ENCODE measurements at regions not wholly inside any gene's neighbourhood (a gene's known extent, or its start where the extent isn't known, plus 50 kb on each side); places are given as distances from the start of the nearest gene placed in this dataset.
A peak's percentile ranks its signal among the peaks of the same experiment; 100 is the strongest.

DNA sequence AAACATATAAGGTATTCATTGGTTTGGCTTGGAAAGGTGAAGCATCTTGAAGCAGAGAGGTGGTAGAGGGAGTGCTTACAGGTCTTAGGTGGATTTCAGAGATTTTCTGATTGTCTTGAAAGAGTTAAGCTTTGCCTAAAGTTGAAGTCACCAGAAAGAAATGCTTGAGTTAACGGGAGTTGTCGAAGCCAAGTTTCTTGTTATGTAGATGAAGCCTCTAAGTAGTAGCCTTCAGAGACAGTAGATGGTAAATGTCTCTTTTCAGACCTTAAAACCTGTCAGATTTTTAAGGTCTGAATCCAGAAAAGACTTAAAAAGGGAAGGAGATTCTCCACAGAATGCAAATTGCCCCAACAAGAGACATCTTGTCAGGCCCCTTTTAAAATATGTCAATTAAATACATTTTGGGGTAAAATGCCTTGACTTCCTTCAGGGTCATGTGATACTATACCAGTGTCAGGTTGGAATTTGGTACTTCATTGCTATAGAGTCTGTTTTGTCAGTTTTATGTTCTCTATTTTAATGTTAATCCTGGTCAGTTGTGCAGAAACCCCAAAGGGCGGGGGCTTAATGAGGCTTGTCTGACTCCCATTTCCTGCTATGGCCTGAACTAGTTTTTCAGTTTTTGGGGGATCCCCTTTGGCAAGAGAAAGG is 81.0 kb downstream of the PCDH18 start:
- H3K27ac ChIP-seq (ENCODE audit: insufficient read depth, low read length): no peak overlapping the region
- H3K9ac ChIP-seq (ENCODE audit: insufficient read depth, low read length): no peak overlapping the region
- no peaks in the 10 kb centered on the region for H3K27me3 ChIP-seq (ENCODE audit: control insufficient read depth, insufficient read depth, low read length)
- H4K20me1 ChIP-seq (ENCODE audit: control insufficient read depth, extremely low read depth, insufficient read depth, low read length): no peaks in the 10 kb centered on the region
- no peaks in the 10 kb centered on the region for H3K4me1 ChIP-seq (ENCODE audit: control insufficient read depth, extremely low read depth, insufficient read depth, low read length)
- no peaks in the 10 kb centered on the region for H3K9me3 ChIP-seq (ENCODE audit: control insufficient read depth, insufficient read depth, low read depth, low read length)
- TF ChIP-seq, protein P1, sequence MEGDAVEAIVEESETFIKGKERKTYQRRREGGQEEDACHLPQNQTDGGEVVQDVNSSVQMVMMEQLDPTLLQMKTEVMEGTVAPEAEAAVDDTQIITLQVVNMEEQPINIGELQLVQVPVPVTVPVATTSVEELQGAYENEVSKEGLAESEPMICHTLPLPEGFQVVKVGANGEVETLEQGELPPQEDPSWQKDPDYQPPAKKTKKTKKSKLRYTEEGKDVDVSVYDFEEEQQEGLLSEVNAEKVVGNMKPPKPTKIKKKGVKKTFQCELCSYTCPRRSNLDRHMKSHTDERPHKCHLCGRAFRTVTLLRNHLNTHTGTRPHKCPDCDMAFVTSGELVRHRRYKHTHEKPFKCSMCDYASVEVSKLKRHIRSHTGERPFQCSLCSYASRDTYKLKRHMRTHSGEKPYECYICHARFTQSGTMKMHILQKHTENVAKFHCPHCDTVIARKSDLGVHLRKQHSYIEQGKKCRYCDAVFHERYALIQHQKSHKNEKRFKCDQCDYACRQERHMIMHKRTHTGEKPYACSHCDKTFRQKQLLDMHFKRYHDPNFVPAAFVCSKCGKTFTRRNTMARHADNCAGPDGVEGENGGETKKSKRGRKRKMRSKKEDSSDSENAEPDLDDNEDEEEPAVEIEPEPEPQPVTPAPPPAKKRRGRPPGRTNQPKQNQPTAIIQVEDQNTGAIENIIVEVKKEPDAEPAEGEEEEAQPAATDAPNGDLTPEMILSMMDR (conservative IDR thresholded peaks at IDR 0.05 in 1 of 2, IDR thresholded peaks at IDR 0.05 in 1 of 2; ENCODE audit: low read depth in 1 of 2, low read length in 2 of 2): no peak
- no peak for TF ChIP-seq EZH2 (IDR thresholded peaks at IDR 0.05; ENCODE audit: low read length, missing control alignments)
- H3K36me3 ChIP-seq (ENCODE audit: control insufficient read depth, insufficient read depth, low read length): no peaks in the 10 kb centered on the region
- H3K4me2 ChIP-seq (ENCODE audit: extremely low read depth, insufficient read depth, low read length): no peak overlapping the region
- no peak overlapping the region for H2AFZ ChIP-seq (ENCODE audit: low read length)
- DNase-seq (ENCODE audit: low read depth in 2 of 2): peak in 1 of 2 donors; percentile 14
- no peaks in the 10 kb centered on the region for H3K79me2 ChIP-seq (ENCODE audit: control insufficient read depth, insufficient read depth, low read length)
- no peak overlapping the region for H3K4me3 ChIP-seq (replicated peaks in 1 of 4; ENCODE audit: control extremely low read depth in 1 of 4, insufficient read depth in 1 of 4, low read depth in 3 of 4, low read length in 4 of 4)

DNA sequence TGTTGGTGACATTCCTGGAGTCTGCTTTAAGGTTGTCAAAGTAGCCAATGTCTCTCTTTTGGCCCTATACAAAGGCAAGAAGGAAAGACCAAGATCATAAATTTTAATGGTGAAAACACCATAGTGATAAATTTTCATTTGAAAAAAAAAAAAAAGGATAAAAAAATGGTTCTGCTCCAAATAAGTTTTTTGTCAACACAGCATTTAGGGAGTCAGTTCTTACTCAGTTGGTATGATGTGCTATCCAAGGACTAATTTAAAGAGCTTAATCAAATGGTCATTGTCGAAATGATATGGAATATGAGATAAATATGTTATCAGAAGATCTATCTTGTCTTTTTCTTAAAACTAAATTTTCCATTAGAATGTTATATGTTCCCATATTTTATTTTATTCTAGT is 83.9 kb downstream of the PCDH18 start:
- Histone ChIP-seq H3K4me3 (replicated peaks in 1 of 4; ENCODE audit: control extremely low read depth in 1 of 4, insufficient read depth in 1 of 4, low read depth in 3 of 4, low read length in 4 of 4) (no peak overlapping the region), H3K9ac (ENCODE audit: insufficient read depth, low read length) (no peak overlapping the region), H3K27ac (ENCODE audit: insufficient read depth, low read length) (no peak overlapping the region), H2AFZ (ENCODE audit: low read length) (no peak overlapping the region), H3K9me3 (ENCODE audit: control insufficient read depth, insufficient read depth, low read depth, low read length) (no peaks in the 10 kb centered on the region), H3K27me3 (ENCODE audit: control insufficient read depth, insufficient read depth, low read length) (no peaks in the 10 kb centered on the region), H3K4me2 (ENCODE audit: extremely low read depth, insufficient read depth, low read length) (no peak overlapping the region), H3K4me1 (ENCODE audit: control insufficient read depth, extremely low read depth, insufficient read depth, low read length) (no peaks in the 10 kb centered on the region), H3K79me2 (ENCODE audit: control insufficient read depth, insufficient read depth, low read length) (no peaks in the 10 kb centered on the region), H4K20me1 (ENCODE audit: control insufficient read depth, extremely low read depth, insufficient read depth, low read length) (no peaks in the 10 kb centered on the region), H3K36me3 (ENCODE audit: control insufficient read depth, insufficient read depth, low read length) (no peaks in the 10 kb centered on the region)
- TF ChIP-seq EZH2 (IDR thresholded peaks at IDR 0.05; ENCODE audit: low read length, missing control alignments): no peak
- TF ChIP-seq, protein P1 (conservative IDR thresholded peaks at IDR 0.05 in 1 of 2, IDR thresholded peaks at IDR 0.05 in 1 of 2; ENCODE audit: low read depth in 1 of 2, low read length in 2 of 2): no peak
- DNase-seq (ENCODE audit: low read depth in 2 of 2): no peak

DNA sequence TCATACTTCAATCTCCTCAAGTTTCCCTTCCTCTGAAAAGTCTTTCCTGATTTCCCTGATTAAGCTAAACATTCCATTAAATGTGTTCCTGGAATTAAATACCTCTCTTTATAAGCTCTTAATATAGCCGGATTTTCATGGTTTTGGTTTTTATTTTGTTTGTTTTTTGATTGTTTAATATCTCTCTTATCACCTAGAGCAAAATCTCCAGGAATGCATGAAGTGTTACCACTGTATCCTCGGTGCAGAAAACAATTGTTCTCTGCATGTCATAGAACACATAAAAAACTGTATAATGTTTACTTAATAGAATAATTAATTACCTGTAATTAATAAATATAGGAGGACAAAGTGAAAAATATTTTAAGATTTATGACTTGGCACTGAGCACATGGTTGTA is 86.2 kb downstream of the PCDH18 start:
- no peak overlapping the region for H3K4me2 ChIP-seq (ENCODE audit: extremely low read depth, insufficient read depth, low read length)
- no peaks in the 10 kb centered on the region for H4K20me1 ChIP-seq (ENCODE audit: control insufficient read depth, extremely low read depth, insufficient read depth, low read length)
- no peaks in the 10 kb centered on the region for H3K9me3 ChIP-seq (ENCODE audit: control insufficient read depth, insufficient read depth, low read depth, low read length)
- no peak overlapping the region for H3K9ac ChIP-seq (ENCODE audit: insufficient read depth, low read length)
- H3K4me1 ChIP-seq (ENCODE audit: control insufficient read depth, extremely low read depth, insufficient read depth, low read length): no peaks in the 10 kb centered on the region
- H3K36me3 ChIP-seq (ENCODE audit: control insufficient read depth, insufficient read depth, low read length): no peaks in the 10 kb centered on the region
- TF ChIP-seq EZH2 (IDR thresholded peaks at IDR 0.05; ENCODE audit: low read length, missing control alignments): no peak
- TF ChIP-seq, protein P1 (conservative IDR thresholded peaks at IDR 0.05 in 1 of 2, IDR thresholded peaks at IDR 0.05 in 1 of 2; ENCODE audit: low read depth in 1 of 2, low read length in 2 of 2): no peak
- H3K79me2 ChIP-seq (ENCODE audit: control insufficient read depth, insufficient read depth, low read length): no peaks in the 10 kb centered on the region
- H3K4me3 ChIP-seq (replicated peaks in 1 of 4; ENCODE audit: control extremely low read depth in 1 of 4, insufficient read depth in 1 of 4, low read depth in 3 of 4, low read length in 4 of 4): no peak overlapping the region
- H3K27ac ChIP-seq (ENCODE audit: insufficient read depth, low read length): no peak overlapping the region
- no peak for DNase-seq (ENCODE audit: low read depth in 2 of 2)
- no peak overlapping the region for H2AFZ ChIP-seq (ENCODE audit: low read length)
- no peaks in the 10 kb centered on the region for H3K27me3 ChIP-seq (ENCODE audit: control insufficient read depth, insufficient read depth, low read length)

Measured in fibroblast of lung (primary cell).